ENCODE measurements at regions not wholly inside any gene's neighbourhood (a gene's known extent, or its start where the extent isn't known, plus 50 kb on each side); places are given as distances from the start of the nearest gene placed in this dataset.

DNA sequence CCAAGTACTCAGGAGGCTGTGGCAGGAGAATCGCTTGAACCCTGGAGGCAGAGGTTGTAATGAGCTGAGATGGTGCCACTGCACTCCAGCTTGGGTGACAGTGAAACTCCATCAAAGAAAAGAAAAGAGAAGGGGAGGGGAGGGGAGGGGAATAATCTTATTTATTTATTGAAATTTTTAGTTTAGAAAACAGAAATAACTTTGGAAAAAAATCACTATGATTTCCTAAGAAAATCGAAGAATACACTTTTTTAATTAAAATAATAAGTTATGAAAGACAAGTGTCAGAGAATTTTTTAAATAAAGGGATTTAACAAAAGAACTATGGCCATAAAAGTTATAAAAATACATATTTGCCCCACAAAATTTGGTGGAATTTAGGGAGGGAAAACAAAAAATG lies 836.9 kb upstream of the HS3ST1 start:
- Histone ChIP-seq H4K20me1 (ENCODE audit: insufficient read depth) (no peaks in the 10 kb centered on the region), H3K36me3 (replicated peaks in 1 of 2; ENCODE audit: control insufficient read depth in 1 of 2, insufficient read depth in 2 of 2, low read length in 1 of 2) (no peaks in the 10 kb centered on the region), H3K27ac (ENCODE audit: low read depth in 2 of 2, low read length in 1 of 2) (no peak overlapping the region), H3K27me3 (ENCODE audit: insufficient read depth) (no peaks in the 10 kb centered on the region), H3K9me3 (peaks cover 5% of the 10 kb centered on the region), H3K79me2 (ENCODE audit: insufficient read depth) (no peaks in the 10 kb centered on the region), H3K4me1 (ENCODE audit: control insufficient read depth in 1 of 2, insufficient read depth in 2 of 2, low read depth in 1 of 2, low read length in 1 of 2) (no peaks in the 10 kb centered on the region), H3K4me2 (no peak overlapping the region), H3K9ac (no peak overlapping the region), H2AFZ (ENCODE audit: low read depth) (no peak overlapping the region), H3F3A (replicated peaks; ENCODE audit: insufficient read depth) (no peaks in the 10 kb centered on the region), H3K4me3 (ENCODE audit: low read depth in 2 of 2, low read length in 1 of 2) (no peak overlapping the region), H3K9me2 (0 out of 2 replicates have a peak, but pooled peaks cover 3% of the 10 kb centered on the region)
- CTCF ChIA-PET, result no interaction called here
- DNase-seq, result no peak
- no peak for TF ChIP-seq SIN3A (IDR thresholded peaks at IDR 0.05; ENCODE audit: borderline replicate concordance, low read depth, low read length)
- WGBS (ENCODE audit: low lambda C conversion rate), result 14% methylated on average over 2 of the region's 2 CpGs
- POLR2A ChIA-PET, result no interaction called here

DNA sequence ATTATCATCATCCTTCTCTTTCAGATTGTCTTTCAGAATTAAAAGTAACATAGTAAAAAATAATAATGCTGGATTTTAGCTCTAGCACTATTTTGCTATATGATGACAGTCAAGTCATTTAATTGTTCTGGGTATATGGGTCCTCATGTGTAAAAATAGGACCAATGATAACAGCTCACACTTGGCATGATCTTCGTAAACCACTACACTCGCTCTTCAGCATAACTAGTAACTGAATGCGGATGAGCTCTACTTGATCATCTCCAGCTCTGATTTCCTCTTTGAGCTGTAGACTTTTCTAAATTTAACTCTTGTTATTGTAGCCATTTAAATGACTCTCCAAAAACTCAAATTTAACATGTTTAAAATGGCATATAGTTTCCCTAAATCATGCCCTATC lies 831.8 kb upstream of the HS3ST1 start:
- WGBS (ENCODE audit: low lambda C conversion rate), result 62% methylated on average over 3 of the region's 3 CpGs

More for the DNA sequence above, 831.8 kb upstream of the HS3ST1 start:
- H2AFZ ChIP-seq (ENCODE audit: low read depth), result no peak overlapping the region
- ChIA-PET CTCF (interaction anchor here (1.0 to 1.7 kb wide), 2 partner anchors 12 to 21 kb away, joined by 3 to 4 read pairs; no protein-coding TSS in a partner anchor), POLR2A (no interaction called here)
- H3K9me2 ChIP-seq, result no peaks in the 10 kb centered on the region
- no peaks in the 10 kb centered on the region for H3F3A ChIP-seq (replicated peaks; ENCODE audit: insufficient read depth)
- H3K4me1 ChIP-seq (ENCODE audit: control insufficient read depth in 1 of 2, insufficient read depth in 2 of 2, low read depth in 1 of 2, low read length in 1 of 2), result no peaks in the 10 kb centered on the region
- H3K36me3 ChIP-seq (replicated peaks in 1 of 2; ENCODE audit: control insufficient read depth in 1 of 2, insufficient read depth in 2 of 2, low read length in 1 of 2), result no peaks in the 10 kb centered on the region
- H4K20me1 ChIP-seq (ENCODE audit: insufficient read depth), result no peaks in the 10 kb centered on the region
- H3K4me3 ChIP-seq (ENCODE audit: low read depth in 2 of 2, low read length in 1 of 2), result no peak overlapping the region
- no peaks in the 10 kb centered on the region for H3K79me2 ChIP-seq (ENCODE audit: insufficient read depth)
- H3K9ac ChIP-seq, result no peak overlapping the region
- TF ChIP-seq GATA2 (CRISPR knock-in tag; IDR thresholded peaks at IDR 0.05), result no peak
- TF ChIP-seq SIN3A (IDR thresholded peaks at IDR 0.05; ENCODE audit: borderline replicate concordance, low read depth, low read length), result no peak
- TF ChIP-seq TCF12 (IDR thresholded peaks at IDR 0.05), result no peak
- no peak for TF ChIP-seq POLR2AphosphoS5 (IDR thresholded peaks at IDR 0.05; ENCODE audit: low read depth, low read length)
- TF ChIP-seq, protein P1, sequence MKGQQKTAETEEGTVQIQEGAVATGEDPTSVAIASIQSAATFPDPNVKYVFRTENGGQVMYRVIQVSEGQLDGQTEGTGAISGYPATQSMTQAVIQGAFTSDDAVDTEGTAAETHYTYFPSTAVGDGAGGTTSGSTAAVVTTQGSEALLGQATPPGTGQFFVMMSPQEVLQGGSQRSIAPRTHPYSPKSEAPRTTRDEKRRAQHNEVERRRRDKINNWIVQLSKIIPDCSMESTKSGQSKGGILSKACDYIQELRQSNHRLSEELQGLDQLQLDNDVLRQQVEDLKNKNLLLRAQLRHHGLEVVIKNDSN (IDR thresholded peaks at IDR 0.05; ENCODE audit: borderline replicate concordance, low read depth), result no peak
- no peak for TF ChIP-seq USF2 (IDR thresholded peaks at IDR 0.05; ENCODE audit: borderline replicate concordance, low read depth, low read length)
- TF ChIP-seq PBX3 (IDR thresholded peaks at IDR 0.05), result no peak
- TF ChIP-seq RCOR1 (IDR thresholded peaks at IDR 0.05; ENCODE audit: low read length), result no peak
- no peak for TF ChIP-seq MAX (IDR thresholded peaks at IDR 0.05; ENCODE audit: low read depth)
- TF ChIP-seq SMC3 (IDR thresholded peaks at IDR 0.05; ENCODE audit: low read depth, low read length), result no peak
- TF ChIP-seq NFIC (IDR thresholded peaks at IDR 0.05; ENCODE audit: borderline replicate concordance), result no peak
- TF ChIP-seq, protein P2, sequence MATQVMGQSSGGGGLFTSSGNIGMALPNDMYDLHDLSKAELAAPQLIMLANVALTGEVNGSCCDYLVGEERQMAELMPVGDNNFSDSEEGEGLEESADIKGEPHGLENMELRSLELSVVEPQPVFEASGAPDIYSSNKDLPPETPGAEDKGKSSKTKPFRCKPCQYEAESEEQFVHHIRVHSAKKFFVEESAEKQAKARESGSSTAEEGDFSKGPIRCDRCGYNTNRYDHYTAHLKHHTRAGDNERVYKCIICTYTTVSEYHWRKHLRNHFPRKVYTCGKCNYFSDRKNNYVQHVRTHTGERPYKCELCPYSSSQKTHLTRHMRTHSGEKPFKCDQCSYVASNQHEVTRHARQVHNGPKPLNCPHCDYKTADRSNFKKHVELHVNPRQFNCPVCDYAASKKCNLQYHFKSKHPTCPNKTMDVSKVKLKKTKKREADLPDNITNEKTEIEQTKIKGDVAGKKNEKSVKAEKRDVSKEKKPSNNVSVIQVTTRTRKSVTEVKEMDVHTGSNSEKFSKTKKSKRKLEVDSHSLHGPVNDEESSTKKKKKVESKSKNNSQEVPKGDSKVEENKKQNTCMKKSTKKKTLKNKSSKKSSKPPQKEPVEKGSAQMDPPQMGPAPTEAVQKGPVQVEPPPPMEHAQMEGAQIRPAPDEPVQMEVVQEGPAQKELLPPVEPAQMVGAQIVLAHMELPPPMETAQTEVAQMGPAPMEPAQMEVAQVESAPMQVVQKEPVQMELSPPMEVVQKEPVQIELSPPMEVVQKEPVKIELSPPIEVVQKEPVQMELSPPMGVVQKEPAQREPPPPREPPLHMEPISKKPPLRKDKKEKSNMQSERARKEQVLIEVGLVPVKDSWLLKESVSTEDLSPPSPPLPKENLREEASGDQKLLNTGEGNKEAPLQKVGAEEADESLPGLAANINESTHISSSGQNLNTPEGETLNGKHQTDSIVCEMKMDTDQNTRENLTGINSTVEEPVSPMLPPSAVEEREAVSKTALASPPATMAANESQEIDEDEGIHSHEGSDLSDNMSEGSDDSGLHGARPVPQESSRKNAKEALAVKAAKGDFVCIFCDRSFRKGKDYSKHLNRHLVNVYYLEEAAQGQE (IDR thresholded peaks at IDR 0.05; ENCODE audit: low read depth, low read length), result no peak
- TF ChIP-seq MXI1 (IDR thresholded peaks at IDR 0.05; ENCODE audit: low read depth, low read length), result no peak
- no peaks in the 10 kb centered on the region for H3K27me3 ChIP-seq (ENCODE audit: insufficient read depth)
- no peak for DNase-seq
- no peak overlapping the region for H3K4me2 ChIP-seq
- no peak overlapping the region for H3K27ac ChIP-seq (ENCODE audit: low read depth in 2 of 2, low read length in 1 of 2)
- H3K9me3 ChIP-seq, result no peaks in the 10 kb centered on the region
